NCI-H128 (cell line): ENCODE measurements at regions not wholly inside any gene's neighbourhood (a gene's known extent, or its start where the extent isn't known, plus 50 kb on each side); places are given as distances from the start of the nearest gene placed in this dataset.
"Not testable (repeated sequence)": the region's sequence is repeated elsewhere in the genome, so short reads cannot be mapped to it uniquely, and the experiment has no call there.

ENCODE experiments used
- DNase-seq: peaks from one replicate; lab custom pipeline; 2025; ENCODE audit not compliant: unreplicated experiment; lab: John Stamatoyannopoulos, UW

GRCh38 chr2:76697439-76697838, 824.7 kb downstream of the LRRTM4 start:
- not testable (repeated sequence) for DNase-seq

GRCh38 chr2:76692908-76693307, 829.3 kb downstream of the LRRTM4 start:
- DNase-seq: no peak

DNA sequence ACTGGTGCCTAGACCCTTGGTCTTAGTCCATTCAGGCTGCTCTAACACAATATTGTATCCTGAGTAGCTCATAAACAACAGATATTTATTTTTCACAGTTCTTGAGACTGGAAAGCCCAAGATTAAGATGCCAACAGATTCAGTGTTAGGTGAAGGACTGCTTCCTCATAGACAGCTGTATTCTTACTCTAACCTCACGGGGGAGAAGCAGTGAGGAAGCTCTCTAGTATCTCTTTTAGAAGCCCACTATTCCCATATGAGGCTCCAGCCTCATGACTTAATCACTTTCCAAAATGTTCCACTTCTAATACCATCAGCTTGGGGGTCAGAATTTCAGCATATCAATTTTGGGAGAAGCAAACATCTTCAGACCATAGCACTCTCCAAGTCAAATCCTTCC, 833.4 kb downstream of the LRRTM4 start:
- DNase-seq: no peak

GRCh38 chr2:76687923-76688322, 834.3 kb downstream of the LRRTM4 start:
- no peak for DNase-seq

DNA sequence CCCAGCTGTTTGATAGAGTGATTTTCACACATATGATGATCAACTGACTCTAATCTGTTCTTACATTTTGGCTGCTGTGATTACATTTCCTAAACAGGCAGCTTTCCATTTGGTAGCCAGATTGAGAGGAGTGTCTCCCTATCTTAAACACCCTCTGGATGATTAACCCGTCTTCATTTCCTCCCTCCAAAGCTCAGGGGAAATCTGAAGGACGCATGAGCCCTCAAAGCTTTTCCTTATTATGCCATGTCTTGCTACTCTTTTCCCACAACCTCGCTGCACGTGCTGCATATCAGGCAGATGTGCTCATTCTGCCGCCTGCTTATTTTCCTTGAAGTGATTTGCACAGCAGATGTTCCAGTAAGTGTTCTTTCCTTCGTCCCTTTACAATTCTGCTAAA, 837.4 kb downstream of the LRRTM4 start:
- DNase-seq: no peak

GRCh38 chr2:76679025-76679396, 843.2 kb downstream of the LRRTM4 start:
- no peak for DNase-seq

DNA sequence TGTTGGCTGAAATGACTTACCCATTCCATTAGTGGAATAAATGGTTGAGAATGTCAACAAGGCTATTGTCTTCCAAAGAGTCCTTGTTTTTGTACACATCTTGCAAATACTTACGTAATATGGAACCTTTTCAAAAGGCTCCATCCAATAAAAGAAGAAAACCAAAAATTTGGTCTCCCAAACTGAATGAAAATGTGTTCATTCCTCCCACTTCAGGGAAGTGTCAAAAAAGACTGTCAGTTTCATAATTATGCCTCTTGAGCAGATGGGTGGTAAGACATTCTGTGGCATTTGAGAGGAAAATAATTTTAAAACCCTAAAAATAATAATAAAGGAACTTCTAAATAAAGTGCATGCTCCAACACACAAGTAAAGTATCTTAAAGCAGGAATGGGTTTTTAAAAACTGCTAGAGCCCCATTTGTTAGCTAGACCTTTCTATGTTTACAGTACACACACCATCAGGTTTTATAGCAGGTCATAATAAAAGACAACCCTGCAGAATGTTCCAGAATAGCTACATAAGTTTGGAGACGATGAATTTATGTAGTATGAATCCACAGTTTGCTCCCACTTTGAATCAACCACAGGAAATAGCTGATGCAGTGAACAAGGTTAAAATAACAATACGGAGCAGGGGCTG, 843.7 kb downstream of the LRRTM4 start:
- DNase-seq: no peak

- no peak for DNase-seq
These were observed 847.0 kb downstream of the LRRTM4 start for GRCh38 chr2:76675212-76675611.

DNA sequence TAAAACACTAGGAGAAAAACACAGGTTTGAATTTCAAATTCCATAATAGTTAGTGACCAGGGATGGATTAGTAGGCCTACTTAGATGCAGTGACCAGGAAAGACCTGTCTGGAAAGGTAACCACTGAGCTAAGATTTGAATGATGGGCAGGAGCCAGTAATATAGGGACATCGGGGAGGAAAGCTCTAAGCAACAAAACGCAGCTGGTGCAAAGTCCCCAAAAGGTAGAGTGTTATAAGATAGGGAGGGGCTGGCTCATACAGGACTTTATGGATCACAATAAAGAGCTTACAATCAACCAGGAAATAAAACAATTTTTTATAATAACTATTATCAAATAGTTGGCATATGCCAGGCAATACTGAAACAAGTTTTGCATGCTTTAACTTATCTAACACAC, 849.4 kb downstream of the LRRTM4 start:
- DNase-seq: no peak

GRCh38 chr2:76669966-76670465, 852.2 kb downstream of the LRRTM4 start:
- no peak for DNase-seq

- no peak for DNase-seq
These were observed 853.9 kb downstream of the LRRTM4 start for GRCh38 chr2:76668279-76668678.

DNA sequence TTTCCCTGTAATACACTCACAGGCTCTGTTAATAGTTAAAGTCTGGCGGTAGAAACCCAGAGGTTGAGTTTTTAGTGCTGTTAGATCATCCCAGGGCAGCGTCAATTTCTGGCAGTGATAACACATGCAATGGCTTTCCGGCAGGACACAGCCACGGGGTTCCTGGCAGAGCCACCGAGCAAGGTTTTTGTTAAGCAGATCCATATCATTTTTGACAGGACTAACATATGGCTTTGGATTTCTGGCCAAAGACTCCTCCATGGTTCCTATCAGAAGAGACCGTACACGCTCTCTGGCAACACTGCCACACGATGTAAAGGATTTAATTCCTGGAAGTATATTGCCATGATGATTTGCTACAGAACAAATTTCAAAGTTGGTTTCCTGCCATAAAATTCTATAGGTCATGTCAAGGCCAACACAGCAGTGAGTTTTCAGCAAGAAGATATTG, 854.3 kb downstream of the LRRTM4 start:
- DNase-seq: no peak

DNA sequence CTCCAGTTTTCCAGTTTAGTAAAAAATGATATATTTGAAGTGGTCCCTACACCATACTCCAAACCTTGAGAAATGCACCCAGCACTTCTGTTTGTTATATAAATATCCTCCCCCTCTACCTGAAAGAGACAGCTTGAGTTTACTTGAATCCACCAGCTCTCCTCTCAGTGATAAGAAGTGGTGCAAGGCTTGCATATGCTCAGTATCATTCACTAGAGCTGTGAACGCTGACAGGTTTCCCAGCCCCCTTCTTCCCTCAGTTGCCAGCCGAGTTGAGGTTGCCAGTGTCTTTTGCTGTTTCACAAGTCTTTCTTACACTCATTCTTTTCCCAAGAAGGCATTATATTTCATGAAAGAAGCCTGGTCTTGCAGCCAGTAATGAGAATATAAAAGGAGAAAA, 880.0 kb downstream of the LRRTM4 start:
- DNase-seq: no peak

GRCh38 chr2:76641506-76641905, 880.7 kb downstream of the LRRTM4 start:
- DNase-seq: no peak

GRCh38 chr2:76640905-76641304, 881.3 kb downstream of the LRRTM4 start:
- no peak for DNase-seq

DNA sequence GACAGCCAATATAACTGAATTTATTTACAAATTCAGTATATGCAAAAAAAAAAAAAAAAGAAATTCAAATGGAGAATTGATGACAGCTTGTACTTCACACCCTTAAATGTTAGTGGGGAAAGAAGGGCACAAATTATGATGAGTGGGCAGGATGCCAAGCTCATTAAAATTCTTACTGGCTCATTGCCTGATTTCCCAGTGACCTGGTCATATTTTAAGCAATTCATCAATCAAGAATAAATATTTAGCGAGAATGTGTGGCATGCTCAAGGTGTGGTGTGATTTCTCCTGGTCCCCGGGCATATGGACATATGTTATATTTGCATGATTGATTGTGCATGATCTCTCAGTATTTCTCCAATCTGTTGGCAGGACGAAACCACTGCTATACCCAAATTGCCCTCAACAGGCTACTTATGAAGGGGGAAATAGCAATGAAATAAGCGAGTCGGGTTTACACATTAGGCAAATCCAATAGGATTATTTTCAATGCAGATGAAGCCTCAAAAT, 883.0 kb downstream of the LRRTM4 start:
- no peak for DNase-seq

DNA sequence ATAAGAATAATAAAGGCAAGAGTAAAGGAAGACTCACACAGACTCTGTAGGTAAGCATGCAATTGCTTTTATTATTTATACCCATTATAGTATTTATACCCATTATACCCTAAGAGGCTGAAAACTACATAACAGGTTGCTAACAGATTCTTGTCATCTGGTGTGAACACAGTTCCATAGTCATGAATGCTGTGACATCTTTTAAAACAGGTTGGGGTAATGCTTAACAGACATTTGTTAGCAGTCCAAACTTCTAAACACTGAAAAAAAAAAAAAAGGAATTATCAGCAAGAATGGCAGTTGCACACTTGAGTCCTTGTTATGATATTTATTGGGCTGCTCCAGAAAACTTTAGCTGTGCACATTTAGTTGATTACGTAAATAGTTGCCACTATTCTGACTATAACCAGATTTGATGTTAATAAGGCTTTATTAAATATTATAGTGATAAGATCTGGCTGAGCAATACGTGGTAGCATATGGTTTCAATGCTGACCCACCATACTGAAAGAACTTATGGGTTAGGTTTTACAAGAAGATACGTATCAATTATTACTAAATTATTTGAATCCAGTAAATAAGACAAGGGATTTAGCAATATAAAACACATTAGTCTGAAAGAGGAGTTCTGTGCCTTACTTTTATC, 888.8 kb downstream of the LRRTM4 start:
- no peak for DNase-seq

DNA sequence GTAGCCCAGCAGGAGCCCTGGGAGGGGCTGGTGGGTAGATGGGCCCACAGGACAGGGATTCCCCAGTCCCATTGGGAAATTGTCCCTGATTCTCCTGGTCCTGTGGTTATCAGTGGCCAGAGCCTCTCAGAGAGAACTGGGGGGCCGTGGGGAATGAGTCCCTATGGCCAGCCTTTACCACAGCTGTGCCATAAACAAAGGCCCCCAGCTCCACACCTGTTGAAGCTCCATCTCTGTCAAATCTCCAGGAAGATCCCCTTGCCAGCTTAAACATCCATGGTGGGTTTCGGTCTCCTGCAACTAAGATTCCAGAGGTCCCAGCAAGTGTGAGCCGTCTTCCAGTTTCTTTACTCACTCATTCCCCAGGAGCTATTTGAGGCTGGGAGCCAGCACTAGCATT, 897.1 kb downstream of the LRRTM4 start:
- DNase-seq: no peak

DNA sequence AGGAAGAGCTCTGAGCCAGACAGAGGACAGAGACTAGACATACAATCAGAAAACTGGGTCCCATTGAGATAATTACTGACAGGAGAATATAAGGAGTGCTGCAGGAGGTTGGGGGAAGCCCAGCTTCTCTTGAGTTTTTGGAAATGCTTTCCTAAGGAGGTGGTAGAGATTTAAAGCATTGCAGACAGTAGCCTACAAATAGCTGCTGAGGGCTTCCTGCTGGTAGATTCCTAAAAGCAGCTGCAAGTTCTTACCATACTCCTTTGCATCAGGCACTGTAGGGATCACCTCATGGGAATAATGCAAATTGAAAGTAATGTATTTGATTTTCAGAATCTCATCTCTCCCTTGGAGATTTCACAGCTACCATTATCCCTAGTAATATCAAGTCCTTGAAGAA, 902.6 kb upstream of the GCFC2 start:
- no peak for DNase-seq

GRCh38 chr2:76612764-76613163, 902.0 kb upstream of the GCFC2 start:
- no peak for DNase-seq

DNA sequence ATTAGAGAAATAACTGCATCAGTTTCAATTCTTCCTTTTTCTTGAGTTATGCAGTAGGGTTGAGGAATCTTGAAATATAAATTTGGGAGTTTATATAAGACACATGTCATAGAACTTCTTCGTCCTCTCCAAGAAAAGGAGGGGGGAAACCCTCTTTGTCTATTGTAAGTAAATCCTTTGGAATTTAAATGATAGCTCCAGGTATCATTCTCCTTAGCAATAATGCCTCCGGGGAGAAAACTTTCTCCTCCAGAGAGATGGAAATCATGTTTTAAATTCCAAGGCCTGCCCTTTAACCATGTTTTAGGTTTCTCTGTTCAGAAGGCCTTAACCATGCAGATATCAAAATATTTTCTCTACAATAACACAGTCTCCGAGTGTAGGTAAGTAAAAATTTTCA, 899.7 kb upstream of the GCFC2 start:
- no peak for DNase-seq

DNA sequence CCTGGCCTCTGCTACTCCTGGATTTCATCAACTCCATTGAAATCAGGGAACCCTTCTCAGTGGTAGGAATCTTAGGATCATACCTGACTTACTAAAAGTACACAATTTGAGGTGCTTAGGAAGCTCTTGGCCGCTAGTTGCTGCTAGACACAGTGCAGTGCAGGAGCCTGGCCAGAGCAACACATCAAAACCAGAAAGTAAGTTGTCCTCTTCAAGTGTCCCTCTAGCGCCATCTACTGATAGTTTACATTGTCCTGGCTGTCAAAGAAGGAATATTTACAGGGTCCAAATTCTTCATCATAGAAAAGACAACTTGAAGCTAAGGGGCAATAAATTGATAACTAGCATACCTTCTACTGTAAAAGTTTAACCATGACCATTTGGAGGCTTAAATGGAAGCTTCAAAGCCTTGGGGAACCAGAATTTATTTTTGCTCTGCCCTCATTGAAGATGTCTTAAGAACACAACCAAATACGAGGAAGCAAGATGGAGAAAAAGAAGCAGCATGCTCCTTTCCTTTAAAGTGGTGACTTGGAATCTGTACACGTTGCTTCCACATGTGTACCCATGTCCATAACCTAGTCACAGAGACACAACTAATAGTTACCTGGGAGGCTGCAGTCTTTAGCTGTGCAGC, 889.1 kb upstream of the GCFC2 start:
- peak; percentile 64 for DNase-seq
